Superior temporal gyrus (tissue), 1 donor: ENCODE measurements at regions not wholly inside any gene's neighbourhood (a gene's known extent, or its start where the extent isn't known, plus 50 kb on each side); places are given as distances from the start of the nearest gene placed in this dataset.

Experiments used
- DNase-seq: peaks from one replicate; pipeline ENCODE4 v3.0.0-alpha.2; 2016; ENCODE audit errors: extremely low spot score

DNA sequence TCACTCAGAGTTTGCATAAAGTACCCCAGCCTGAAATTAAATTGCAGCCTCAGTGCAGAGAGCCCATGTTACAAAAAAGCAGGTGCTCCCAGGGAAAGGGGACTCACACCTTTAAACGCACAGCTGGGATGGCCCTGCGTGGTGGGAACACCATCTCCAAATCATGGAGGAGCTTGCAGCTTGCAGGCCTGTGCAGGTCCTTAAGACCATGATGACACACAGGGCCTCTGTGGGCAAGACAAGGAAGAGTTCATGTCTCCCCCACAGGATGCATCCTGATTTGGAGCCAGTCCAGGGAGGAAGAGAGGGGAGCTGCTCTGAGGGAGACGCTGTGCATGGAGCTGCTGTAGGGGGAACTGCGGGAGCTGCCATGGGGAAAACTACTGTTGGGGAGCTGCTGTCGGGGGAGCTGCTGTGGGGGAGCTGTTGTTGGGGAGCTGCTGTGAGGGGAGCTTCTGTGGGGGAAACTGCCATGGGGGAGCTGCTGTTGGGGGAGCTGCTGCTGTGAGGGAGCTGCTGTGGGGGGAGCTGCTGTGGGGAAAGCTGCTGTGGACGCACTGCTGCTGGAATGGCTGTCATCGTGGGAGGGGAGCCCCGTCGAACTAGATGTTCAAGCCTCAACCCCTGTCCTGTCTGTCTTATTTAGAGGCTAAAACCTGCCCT, 113.9 kb downstream of the MATN1 start:
- no peak for DNase-seq

DNA sequence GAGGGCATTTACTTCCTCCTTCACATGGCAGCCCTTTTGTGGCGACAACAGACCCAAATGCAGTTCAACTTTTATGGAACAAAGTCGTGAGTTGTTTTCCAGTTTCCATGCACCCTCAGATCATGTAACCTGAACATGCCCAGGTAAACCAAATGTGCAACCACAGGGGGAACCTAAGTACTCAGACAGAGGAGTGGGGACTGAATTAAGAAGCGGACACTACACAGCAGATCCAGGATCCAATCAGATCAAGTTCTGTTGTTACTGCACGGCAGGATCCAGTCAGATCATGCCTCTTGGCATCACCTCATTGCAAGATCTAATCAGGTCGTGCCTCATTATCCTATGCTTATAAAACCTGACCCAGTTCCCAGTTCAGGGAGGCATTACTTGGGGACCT, 115.7 kb downstream of the MATN1 start:
- DNase-seq, result no peak

DNA sequence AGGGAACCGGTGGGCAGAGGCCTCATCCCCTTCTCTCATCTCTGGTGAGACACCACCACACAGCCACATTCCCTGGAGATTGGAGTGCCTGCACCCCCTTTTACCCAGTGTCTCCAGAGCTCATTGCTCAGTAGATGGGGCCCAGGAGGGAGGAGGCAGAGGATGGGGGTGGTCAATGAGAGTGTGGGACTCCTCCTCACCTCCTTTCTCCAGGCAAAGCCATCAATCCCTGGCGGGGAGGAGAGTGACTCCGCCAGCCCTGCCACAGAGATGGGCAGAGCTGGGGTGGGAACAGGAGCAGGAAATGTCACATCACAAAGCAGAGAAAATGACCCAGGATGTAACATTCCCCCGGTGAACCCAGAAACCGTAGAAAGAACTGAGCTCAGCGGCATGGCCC, 117.2 kb downstream of the MATN1 start:
- no peak for DNase-seq

DNA sequence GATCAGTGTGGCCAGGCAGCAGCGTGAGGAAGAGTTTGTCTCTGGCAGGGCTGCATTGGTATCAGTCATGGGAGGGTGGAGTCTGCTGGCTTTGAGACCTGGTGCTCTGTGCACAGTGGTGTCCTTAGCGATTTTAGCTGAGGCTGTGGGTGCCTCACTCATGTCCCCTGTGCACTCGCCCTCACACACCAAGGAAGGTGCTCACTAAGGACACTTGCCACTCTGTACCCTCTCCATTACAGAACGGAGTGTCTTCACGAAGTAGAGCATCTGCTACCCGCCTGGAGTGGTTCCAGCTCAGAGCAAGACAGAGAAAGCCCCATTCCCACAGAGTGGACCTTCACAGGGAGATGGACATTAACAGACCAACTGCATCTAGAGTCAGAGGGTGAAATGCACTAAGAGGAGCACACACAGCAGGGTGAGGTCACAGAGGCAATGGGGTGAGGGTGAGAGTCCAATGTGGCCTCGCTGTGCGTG, 117.9 kb downstream of the MATN1 start:
- DNase-seq, result no peak

DNA sequence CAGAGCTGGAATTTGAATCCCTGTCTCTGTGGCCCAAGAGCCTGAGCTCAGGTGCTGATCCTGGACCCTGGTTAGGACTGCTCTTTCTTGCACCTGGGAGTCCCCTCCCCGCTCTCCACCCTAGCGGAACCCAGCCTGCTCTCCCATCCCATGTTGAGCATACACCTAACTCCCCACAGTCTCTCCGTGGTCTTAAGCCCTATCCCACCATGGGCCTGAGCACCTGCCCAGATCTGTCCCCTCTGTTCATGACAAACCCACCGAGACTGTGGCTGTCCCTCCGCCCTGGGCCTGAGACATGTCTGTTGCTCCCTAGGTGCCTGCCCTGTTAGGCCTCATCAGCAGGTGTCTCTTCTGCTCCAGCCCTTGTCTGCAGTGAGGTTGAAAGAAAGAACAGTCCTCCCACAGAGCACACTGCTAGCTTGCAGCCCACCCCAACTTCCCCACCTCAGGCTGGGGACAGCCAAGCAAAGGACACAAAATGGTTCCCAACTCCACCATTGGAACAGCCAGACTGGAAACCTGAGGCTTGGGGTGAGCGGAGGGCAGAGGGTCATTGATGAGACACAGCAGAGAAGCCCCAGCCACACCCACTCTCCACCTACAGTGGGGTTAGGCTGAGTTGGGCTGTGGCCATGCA, 118.5 kb downstream of the MATN1 start:
- no peak for DNase-seq

DNA sequence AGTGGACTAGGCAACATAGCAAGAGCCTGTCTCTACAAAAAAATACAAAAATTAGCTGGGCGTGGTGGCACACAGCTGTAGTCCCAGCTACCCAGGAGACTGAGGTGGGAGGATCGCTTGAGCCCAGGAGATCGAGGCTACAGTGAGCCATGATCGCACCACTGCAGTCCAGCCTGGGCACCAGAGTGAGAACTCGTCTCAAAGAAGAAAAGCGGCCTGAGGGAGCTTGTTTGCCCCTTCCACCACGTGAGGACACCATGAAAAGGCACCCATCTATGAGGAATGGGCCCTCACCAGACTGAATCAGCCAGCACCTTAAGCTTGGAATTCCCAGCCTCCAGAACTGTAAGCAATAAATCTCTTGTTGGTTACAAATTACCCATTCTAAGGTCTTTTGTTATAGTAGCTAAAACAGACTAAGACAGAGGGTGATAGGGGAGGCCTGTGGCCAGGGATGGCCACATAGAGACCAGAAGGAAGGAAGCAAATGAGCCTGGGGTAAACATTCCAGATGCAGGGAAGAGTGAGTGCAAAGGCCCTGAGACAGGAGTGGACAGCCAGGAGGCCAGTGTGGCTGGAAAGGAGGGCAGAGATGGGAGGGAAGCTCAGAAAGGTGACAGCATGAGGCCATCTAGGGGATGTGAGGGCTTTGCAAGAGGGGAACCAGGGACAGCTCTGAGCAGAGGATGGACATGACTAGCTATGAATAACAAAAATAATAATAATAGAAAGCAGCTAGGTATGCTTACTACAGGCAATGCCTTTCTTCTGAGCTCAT, 120.1 kb downstream of the MATN1 start:
- no peak for DNase-seq

DNA sequence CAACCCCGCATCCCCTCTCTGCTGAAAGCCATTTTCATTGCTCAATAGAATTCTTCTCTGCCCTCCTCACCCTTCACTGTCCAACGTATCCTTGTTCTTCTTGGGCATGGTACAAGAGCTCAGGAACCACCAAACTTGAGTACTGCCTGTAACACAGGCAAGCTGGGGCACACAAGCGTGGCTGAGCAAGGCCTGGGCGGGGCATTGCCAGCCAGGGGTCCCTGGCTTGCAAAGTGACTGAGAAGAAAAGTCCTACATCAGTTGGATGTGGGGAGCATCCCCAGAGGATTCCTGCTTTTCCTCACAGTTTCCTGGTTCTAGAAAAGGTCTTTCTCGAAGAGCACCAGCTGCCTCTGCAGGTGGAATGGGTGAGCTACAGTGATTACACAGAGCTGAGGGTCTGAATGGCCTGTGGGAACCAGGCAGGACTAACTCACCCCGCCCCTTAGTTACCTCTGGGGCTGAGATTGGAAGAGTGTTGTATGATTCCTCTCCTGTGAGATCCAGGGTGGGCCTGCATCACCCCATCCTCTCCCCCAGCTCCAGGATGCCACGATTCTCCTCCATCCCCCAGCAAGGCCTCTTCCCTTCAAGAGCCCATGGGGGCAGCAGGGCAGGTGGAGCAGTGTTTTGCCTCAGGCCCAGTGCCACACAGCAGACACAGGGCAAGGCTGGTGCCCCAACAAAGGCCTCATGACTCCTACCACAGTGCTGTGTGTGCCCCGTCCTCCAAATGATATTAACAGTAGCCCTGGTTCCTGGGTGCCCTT, 121.9 kb downstream of the MATN1 start:
- no peak for DNase-seq

DNA sequence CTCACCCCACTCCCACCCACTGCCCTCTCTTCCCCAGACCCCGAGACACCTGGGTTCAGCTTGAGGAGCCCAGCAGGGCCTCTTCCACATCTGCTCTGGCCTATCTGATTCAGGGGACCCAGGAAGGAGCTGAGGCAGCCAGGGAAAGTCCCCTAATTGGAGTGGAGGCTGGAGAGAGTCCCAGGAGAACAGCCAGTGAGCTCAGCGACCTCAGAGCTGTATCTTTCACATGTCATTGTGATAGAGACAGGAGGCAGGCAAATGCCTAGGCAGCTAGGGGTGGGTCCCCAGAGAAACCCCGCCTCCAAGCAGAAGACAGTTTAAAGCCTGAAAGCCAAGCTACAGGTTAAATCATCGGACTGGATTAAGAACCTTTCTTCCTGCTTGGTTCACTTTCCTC, 122.7 kb downstream of the MATN1 start:
- no peak for DNase-seq

DNA sequence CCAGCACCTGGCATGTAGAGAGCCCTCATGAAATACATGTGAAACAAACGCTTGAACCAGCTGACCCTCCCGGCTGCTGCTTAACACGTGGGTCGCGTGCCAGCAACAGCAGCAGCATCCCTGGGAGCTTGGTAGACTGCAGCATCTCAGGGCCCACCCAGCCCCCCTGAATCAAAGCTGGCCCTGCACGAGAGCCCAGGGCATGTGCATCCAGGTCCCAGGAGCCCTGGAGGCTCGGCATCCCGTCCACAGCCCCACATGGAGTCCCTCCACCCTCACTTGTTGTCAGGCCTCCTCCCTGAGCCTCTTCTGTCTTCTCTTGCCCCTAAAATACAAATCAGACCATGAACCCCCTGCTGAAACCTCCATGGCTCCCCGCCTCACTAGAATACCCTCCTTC, 123.1 kb downstream of the MATN1 start:
- no peak for DNase-seq

DNA sequence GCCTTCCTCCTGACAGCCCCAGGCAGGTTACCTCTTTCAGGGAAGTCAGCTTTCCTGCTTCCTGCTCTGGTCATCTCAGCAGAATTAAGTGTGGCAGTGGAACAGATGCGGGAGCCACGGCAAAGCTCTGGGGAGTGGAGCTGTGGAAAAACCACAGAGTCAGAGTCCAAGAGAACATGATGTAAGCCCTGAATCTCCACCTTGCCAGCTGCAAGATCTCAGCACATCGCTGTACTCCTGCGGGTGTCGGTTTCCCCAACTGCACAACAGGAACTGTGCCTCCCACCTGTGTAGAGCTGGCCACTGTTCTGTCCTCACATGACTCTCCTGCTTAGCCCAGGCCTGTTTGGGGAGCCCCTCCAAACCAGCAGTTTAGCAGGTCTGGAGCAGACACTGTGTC, 123.7 kb downstream of the MATN1 start:
- no peak for DNase-seq

DNA sequence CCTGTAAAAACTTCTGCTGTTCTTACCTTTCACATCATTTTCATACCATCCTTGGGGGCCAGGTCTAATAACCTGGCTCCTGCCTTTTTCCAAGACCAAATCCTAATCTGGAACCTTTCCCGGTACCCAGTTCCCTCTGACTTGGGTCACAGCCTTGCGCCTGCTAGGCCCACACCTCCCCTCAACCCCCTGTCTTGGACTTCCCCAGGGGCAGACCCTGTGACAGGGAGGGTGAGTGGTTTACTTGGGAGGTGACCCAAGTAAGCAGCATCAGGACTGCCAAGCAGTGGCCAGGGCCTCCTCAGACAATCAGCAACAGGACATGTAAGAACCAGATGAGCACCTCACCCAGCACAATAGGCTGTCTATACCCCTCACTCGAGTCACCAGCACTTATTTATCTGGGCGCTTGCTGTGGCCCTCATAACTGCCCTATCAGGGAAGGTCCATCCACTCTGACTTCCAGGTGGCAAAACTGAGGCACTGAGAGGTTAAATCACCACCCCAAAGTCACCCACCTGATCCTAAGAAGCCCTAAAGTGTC, 124.7 kb downstream of the MATN1 start:
- no peak for DNase-seq

DNA sequence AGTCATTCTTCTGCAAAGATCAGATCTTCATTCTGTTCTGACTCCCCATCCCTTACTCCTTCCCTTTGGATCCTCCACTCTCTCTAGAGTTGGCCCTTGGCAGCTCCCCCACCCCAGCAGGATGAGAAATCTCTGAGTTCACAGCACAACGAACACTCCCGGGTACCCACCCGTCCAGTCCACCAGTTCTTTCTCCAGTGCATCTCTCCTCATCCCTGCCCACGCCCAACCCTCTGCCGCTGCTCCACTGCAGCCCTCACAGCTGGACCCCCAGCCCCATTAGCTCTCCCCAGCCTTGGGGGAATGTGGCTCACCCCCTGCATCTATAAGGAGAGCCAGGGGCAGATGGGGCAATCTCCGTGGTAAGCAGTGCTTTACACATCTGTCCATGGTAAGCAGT, 125.7 kb downstream of the MATN1 start:
- DNase-seq, result no peak

DNA sequence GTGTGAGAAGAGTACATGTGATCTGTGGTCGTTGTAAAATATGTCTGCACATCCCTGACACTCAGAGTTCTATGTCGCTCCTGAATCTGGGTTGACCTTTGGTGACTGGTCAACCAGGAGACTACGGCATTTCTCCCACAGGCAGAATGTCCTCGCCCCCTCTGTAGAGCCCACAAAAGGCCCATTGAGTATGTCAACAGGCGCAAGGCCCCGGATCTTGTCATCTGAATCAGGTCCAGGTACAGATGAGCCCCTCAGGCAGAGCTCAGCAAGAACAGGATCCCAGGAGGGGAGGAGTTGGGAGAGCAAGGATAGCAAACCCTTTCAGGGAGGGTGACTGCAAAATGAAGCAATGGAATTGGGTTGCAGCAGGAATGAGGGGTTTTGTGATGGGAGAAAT, 126.5 kb downstream of the MATN1 start:
- no peak for DNase-seq

DNA sequence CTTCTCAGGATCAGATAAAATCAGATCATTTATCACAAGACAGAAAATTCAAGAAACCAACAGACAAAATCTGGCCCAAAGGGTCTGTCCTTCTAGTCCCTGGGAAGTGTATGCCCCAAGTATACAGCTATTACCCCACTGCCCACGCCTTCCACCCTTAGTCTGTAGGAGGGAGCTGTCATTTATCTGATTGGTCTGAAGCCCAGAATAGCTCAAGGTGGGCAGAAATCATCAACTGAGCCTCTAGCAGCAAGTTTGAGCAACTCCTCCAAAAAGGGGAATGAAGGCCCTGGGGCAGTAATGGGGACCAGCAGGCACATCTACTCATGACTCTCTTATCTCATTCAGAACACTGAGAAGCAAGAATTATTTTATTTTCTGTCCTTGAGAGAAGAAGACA, 126.9 kb downstream of the MATN1 start:
- DNase-seq, result no peak

DNA sequence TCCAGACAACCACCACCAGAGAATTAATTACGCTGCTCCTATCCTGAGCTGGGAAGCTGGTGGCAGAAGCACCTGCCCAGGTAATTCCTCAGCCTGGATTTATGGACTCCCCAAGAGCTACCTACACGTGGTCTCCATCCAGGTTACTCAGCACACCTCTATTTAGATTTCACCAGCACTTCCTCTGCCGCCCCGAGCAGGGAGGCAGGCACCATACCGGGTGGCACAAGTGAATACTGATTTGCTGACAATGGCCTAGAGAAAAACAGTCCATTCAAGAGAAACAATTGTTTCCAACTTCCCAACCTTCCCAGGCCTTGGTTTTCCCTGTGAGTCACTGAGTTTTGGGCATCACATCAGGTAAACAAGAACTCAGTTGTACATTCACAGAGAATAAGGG, 134.3 kb downstream of the MATN1 start:
- DNase-seq, result no peak

DNA sequence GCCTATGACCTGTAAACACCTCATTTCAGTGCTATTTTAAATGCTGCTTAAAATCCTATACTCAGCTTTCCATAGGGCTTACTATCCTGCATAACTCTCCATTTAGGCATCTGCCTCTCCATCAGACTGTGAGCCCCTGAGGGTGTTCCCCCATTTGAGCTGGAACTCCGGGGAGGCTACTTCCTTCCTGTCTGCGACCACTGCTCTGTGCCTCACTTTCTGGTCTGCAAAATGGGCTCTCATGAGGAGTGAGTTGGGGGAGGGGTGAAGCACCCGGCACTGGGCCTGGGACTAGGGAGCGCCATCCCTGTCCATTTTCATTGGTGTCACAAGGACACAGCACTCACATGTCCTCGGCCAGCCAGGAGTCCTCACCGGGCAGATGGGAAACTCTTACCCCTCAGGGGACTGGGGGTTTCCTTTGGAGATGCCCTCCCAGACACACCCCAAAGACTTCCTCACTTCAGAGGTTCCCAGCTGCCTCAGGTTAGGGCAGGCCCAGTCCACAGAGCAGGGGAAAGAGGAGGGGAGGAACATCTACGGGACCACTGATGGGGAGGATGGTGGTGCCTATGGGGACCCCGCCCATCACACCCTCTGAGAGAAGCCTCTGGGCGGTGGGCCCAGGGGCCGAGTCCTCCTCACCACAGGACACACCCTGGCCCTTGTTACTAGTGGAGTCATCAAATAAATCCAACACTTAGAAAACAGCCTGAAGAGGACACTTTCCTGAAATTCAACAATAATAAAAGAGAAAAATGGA, 134.9 kb downstream of the MATN1 start:
- DNase-seq, result no peak

DNA sequence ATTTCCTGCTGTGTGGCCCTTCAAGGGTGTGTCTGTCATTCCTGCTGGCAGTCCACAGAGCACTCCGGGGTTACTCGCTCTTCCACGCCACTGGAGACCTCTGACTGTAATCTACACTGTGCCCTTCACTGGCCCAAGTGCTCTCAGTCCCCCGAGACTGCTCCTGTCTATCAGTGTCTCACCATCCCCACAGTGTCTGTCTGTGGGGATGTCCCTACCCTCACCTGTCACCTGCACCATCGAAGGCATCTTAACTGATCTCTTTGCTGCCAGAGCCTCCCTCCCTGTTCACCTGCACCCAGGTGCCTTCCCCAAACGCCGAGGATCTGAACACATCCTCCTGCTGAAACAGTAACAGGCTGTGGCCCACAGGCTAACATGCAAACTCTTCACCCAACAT, 136.7 kb downstream of the MATN1 start:
- no peak for DNase-seq

DNA sequence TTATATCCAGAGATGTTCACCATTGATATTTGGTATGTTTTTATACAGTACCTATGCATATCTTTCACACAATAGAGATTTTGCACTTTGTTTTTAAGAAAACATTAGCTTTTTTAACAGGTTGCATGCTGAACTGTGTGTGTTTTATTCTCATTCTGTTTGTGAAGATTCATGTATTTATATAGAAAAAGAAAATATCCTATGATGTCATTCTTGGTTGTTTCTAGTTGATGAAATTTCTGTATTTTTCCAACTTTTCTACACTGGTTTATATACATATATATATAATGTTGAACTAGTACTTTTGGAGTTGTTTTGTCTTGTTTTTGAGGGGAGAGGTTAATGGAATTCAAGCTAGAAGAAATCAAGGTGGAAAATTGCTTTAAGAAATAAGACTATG, 143.8 kb downstream of the MATN1 start:
- DNase-seq, result no peak

DNA sequence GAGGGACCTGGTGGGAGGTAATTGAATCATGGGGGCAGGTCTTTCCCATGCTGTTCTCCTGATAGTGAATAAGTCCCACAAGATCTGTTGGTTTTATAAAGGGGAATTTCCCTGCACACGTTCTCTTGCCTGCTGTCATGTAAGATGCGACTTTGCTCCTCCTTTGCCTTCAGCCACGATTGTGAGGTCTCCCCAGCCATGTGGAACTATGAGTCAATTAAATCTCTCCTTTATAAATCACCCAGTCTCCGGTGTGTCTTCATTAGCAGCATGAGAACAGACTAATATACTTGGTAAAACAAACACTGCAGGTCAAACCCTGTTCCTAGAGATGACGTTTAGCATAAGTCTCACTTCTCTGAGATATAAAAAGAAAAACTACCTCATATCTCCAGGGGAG, 148.3 kb downstream of the MATN1 start:
- no peak for DNase-seq

DNA sequence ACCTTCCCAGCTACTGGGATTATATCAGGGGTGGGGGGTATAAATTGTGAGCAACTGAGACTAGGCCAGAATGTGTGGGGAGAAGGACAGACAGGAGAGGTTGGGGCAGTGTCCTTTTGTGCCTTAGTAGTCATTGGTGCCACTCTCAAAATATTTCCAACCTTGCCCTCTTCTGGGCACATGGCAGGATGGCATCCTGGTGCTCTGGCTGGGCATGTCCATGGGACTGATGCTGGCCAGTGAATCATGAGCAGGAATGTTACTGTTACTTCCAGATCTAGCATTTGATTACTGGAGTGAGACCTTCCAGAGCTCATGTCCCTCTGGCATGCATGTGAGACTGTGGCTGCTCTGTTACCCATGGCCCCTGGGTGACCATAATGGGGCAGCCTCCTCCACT, 151.2 kb downstream of the MATN1 start:
- DNase-seq, result no peak

DNA sequence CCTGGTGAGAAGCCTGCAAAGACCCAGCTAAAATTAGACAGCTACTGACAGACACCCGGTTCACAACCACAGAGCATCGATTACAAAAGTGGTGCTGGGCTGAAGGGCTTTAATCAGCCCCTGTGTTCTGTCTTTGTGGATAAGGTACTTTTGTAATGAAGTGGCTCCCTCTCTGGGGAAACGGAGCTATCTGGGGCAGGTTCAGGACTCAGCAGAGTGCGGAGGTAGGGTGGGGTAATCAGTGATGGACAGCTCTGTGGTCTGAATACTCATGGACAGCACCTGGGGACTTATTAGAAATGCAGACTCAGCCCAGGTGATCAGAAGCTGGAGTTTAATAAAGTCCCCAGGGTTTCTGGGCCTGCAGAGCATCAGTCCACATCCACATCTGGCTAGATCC, 152.0 kb downstream of the MATN1 start:
- no peak for DNase-seq
